Effector CD4-positive, alpha-beta T cell (primary cell): ENCODE measurements at regions not wholly inside any gene's neighbourhood (a gene's known extent, or its start where the extent isn't known, plus 50 kb on each side); places are given as distances from the start of the nearest gene placed in this dataset.

Experiments used
- DNase-seq: peaks from one replicate; pipeline ENCODE4 v3.0.0-alpha.2; 2020

GRCh38 chr1:87512431-87512830, 183.8 kb downstream of the LMO4 start:
- DNase-seq = no peak

DNA sequence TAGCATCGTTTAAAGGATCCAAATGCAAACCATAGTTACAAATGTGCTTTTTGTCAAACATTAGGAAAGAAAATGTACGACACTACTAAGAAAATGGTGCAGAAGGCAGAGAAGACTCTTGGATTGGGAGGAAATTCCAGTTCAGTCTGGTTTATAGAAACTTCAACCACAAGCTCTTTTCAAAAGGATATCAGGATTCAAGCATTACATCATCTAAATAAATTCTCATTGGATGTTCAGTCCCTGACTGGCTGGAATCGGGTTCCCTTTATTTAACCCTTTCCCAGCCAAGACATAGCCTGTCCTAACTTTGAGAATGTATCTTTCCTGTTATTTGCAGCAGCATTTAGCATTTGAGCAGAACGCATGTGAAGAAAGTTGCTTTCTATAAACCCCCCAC, 184.6 kb downstream of the LMO4 start:
- no peak for DNase-seq

GRCh38 chr1:87513966-87514660, 185.4 kb downstream of the LMO4 start:
- no peak for DNase-seq

- DNase-seq = no peak
Observed at GRCh38 chr1:87515781-87516180, 187.1 kb downstream of the LMO4 start.

DNA sequence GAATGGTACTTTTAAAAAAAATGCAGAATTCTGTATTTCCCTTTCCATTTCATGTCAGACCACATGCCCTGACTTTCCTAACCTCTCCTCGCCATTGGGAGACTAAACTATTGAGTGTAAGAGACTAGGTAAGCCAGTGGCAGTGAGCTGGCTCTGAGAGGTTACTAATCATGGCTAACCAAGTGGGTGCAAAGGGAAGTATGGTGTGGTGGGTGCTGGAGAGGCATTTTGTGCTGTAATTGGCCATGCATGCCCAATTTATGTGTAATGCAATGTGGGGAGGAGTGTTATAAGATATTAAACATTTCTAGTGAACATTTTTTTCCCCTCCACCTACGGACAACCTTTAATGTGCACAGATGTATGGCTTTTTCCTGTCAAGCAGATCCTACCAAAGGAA, 190.1 kb downstream of the LMO4 start:
- DNase-seq = no peak

GRCh38 chr1:87521452-87521851, 192.8 kb downstream of the LMO4 start:
- no peak for DNase-seq

DNA sequence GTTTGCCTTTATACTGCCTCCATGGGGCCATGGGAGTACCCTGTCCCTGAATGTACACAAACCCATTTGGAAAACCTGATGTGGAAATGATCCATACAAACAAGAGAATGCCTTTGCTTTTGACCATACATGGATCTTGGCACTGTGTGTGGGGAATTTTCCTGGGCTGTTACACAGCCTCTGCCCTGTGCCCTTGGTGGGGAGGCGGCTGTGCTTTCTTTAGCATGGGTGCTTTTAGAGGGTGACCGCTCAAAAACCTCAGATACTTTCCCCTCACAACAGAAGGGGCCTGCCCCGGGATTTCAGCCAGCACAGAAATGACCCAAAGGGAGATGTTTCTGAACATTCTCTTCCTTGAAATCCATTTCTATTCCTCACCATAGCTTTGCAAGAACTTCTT, 194.8 kb downstream of the LMO4 start:
- DNase-seq = no peak

- DNase-seq = no peak
Observed at GRCh38 chr1:87524021-87524754, 195.5 kb downstream of the LMO4 start.

DNA sequence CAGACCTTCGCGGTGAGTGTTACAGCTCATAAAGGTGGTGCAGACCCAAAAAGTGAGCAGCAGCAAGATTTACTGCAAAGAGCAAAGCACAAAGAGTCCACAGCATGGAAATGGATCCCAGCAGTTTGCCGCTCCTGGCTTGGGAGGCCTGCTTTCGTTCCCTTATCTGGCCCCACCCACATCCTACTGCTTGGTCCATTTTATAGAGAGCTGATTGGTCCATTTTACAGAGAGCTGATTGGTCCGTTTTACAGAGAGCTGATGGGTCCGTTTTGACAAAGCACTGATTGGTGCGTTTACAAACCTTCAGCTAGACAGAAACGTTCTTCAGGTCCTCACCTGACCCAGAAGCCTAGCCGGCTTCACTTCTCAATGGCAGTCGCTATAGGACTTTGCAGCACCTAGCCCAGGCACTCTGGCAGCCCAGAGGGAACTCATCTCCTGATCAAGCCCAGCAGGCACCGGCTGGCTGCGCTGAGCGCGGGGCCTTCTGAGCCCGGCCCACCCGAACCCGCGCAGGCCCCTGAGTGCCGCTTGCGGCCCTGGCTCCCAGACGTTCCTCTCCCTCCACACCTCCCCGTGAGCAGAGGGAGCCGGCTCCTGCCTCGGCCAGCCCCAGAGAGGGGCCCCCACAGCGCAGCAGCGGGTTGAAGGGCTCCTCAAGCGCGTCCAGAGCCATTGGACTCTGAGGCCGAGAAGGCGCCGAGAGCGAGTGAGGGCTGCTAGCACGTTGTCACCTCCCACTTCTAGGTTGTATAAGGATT, 200.3 kb downstream of the LMO4 start:
- no peak for DNase-seq

GRCh38 chr1:87530042-87530807, 201.5 kb downstream of the LMO4 start:
- no peak for DNase-seq

GRCh38 chr1:87535551-87535950, 206.9 kb downstream of the LMO4 start:
- no peak for DNase-seq

DNA sequence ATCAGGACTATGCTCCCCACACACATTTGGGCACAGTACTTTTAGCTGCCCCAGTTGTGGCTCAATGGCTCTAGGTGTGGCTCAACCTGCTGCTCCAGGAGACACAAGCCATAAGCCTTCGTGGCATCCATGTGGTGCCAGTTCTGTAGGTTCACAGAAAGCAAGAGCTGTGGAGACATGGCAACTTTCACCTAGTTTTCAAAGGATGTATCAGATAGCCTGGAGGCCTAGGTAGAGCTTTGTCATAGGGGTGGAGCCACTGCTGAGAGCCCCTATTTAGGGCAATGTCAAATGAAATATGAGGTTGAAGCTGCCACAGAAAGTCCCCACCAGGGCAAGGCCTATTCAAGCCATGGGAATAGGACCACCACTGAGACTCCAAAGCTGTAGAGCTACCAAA, 210.5 kb downstream of the LMO4 start:
- DNase-seq = no peak

DNA sequence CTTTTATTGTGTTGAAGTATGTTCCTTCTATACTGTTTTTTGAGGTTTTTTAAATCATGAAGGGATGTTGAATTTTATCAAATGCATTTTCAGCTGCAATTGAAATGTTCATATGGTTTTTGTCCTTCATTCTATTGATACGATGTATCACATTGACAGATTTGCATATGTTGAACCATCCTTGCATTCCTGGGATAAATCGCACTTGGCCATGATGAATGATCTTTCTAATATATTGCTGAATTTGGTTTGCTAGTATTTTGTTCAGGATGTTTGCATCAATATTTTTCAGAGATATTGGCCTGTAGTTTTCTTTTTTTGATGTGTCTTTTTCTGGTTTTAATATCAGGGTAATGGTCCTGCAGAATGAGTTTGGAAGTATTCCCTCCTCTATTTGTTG, 214.0 kb downstream of the LMO4 start:
- DNase-seq = no peak

DNA sequence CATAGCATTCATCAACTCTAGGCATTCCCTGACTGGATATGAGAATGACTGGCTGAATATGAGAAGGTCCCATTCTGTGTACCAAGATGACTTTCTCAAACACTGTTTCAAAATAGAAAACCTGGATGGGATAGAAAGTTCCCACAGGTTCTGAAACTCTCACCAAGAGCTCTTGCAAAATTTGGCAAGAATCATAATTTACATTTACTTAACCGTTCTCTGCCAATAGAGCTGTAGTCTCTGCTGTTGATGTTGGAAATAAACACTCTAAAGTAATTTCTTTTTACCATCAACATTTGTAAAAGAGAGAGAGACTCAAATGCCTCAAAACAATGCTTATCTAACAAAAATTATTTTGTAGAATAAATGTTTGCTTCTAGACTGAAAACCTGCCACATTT, 221.1 kb downstream of the LMO4 start:
- DNase-seq = no peak

GRCh38 chr1:87553511-87553910, 224.8 kb downstream of the LMO4 start:
- DNase-seq = no peak

- no peak for DNase-seq
Observed at GRCh38 chr1:87555366-87555765, 226.7 kb downstream of the LMO4 start.

GRCh38 chr1:87556326-87556725, 227.6 kb downstream of the LMO4 start:
- no peak for DNase-seq

DNA sequence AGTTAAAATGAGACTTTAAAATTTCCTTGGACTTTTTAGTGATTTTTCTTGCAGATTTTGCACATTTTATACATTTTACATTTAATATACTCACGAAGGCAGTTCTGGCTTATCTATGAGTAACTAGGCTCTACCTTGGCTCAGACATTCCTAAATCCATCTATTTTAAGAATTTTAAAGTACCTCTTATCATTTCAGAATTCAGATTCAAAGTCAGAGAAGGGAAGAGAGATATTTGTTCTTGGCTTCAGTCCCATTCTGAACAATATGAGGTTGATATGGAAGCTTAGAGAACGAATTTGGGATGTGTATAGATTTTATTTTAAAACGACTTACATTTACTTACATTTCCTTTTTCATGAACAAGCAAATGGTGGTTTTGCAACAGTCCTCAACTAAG, 230.2 kb downstream of the LMO4 start:
- no peak for DNase-seq

- DNase-seq = no peak
Observed at GRCh38 chr1:87560137-87560536, 231.5 kb downstream of the LMO4 start.

- DNase-seq = no peak
Observed at GRCh38 chr1:87560601-87561360, 232.1 kb downstream of the LMO4 start.

DNA sequence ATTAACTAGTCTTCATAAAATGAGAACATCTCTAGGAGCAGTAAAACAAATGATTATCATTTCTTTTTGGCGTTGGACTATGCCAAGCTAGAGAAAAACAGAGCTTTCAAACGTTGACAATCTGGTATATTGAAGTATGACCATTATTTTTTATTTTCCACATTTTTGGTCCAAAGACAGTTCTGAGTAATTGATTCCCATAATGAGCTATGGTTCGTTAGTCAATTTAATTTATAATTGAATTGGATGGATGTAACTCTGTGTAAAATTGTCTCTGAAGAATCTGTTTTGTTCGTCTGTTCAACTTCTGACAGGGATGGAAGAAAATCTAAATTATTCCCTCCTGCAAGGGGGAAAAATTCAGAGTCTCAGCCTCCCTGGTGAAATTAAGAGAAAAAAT, 234.5 kb downstream of the LMO4 start:
- no peak for DNase-seq

DNA sequence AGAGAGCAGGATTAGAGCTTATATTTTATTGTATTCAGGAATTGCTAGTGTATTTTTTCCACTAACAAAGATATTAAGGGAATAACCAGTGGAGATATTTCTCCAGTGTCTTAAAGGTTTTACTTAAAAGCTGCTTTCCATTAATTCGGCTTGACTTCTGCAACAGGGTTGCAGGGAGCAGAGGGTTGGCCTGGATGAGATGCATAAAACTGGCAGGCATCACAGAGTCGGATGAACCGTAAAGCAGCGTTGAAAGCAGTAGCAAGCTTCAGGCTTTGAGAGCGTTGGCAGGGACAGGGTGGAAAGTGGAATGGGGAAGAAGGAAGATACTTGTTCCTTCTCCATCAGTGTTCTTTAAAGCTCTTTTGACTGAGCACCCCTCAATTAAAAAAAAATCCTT, 237.2 kb downstream of the LMO4 start:
- DNase-seq = no peak
